ENCODE measurements at regions not wholly inside any gene's neighbourhood (a gene's known extent, or its start where the extent isn't known, plus 50 kb on each side); places are given as distances from the start of the nearest gene placed in this dataset.

- no peak for DNase-seq
Measured at GRCh38 chr2:155377266-155377680, 678.8 kb downstream of the KCNJ3 start.

DNA sequence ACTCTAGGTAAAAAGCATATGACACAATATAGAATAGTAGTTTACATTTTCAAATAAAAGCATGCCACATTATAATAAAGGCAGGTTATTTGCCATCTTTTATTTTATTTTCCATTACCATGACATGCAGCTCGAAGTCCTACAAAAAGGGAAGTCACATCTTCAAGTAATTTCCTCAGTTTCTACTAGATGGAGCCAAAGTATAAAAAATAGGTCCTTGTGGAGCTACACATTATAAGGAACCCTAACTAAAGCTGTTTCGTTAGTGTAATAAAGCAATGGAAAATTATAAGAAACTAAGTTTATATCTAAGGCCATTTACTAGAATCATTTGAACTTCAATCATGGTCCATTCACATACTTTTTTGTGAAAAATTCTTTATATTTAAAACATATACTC is 674.5 kb downstream of the KCNJ3 start:
- no peak for DNase-seq

DNA sequence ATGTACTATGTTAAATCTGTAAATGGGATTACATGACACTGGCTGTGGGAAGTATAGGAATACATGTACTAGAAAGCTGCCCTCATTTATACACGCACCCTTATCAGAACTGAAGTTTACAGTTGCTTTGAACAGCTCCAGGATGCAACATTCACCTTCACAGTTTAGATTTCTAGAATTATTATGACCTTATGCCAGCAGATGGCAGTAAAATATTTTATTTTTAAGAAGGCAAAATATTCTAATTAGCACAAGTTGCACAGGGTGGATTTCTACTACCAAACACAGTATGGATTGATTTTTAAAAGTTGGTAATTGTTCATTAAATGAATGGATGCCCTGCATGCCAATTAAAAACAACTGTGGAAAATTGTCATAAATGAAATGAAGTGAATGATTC is 670.4 kb downstream of the KCNJ3 start:
- DNase-seq, result no peak

- DNase-seq, result no peak
Measured at GRCh38 chr2:155364766-155365165, 666.3 kb downstream of the KCNJ3 start.

DNA sequence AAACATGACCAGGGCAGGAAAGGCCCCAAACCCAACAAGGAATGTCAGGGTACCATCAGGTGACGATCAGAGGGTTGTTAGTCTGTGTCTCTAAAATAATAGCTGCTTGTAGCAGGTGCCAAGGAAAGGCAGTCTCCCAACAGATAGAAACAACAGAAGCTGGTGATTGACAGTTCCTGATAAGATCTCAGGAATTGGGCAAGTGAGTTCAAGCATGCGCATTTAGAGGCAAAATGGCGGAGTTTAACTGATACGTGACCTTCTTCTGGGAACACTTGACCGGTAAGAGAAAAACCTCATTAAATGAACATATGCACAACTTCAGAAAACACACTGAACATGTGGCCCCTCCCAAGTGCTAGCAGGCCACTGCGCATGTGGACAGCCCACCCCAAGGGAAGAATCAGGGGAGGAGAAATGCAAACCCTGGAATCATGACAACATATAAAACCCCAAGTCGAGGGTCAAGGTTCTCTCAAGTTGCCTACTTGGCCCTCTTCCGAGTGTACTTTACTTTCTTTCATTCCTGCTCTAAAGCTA is 664.9 kb downstream of the KCNJ3 start:
- DNase-seq, result no peak

DNA sequence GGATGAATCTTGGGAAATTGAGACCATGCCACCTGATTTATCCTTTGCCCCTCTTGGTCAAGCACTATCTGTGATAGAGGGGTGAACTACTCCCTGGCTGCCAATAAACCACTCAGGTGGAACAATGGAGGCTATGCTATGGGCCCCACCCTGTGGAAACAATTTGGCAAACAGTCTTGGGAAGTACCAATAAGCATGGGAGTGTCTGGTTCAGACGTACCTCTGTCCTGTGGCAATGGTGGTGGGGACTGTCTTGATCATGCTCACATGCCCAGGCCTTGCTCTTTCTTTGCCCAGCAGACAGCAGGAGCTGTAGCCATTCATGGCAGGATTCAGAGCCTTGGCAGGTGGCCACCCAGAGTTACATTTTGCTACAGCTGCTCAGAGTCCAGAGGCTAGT is 658.7 kb downstream of the KCNJ3 start:
- DNase-seq, result no peak

DNA sequence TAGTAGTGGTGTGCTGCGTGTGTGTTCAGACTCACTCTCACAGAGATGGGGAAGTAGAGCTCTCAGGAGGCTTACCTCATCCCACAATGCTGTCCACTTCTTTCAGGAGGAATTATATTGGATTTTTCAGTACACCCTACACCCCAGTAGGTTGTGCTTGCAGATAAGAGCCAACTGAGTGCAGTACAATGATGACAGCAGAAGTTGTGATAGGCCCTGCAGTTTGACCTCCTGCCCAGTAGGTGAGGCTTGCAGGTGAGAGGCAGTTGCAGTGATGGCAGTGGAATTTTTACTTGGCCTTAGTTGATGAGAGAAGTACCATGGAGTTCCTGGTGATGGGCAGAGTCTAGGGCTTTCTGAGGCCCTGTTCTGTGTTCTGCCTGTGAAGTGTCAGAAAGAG is 657.8 kb downstream of the KCNJ3 start:
- no peak for DNase-seq

GRCh38 chr2:155350783-155351580 is 652.5 kb downstream of the KCNJ3 start:
- DNase-seq, result no peak

GRCh38 chr2:155332016-155332415 is 633.5 kb downstream of the KCNJ3 start:
- no peak for DNase-seq

- DNase-seq, result no peak
Measured at GRCh38 chr2:155320236-155320635, 621.7 kb downstream of the KCNJ3 start.

- no peak for DNase-seq
Measured at GRCh38 chr2:155318710-155319109, 620.2 kb downstream of the KCNJ3 start.

DNA sequence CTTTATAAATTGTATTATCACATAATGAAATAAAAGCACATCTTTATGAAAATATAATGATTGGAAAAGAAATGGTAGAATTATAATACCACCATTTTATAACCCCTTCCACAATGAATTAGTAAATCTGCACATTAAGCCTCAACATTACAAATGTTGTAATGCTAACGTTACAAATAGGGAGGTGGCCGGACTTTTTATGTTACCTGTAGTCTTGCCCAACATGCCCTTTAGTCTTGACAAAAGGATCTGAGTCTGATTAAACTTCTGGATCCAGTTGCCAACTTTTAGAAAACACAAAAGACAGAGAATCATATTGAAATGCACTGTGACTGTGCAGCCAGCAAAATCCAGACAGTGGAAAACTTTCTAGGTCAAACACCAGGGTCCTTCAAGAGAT is 617.3 kb downstream of the KCNJ3 start:
- DNase-seq, result no peak

- no peak for DNase-seq
Measured at GRCh38 chr2:155310589-155310988, 612.1 kb downstream of the KCNJ3 start.

DNA sequence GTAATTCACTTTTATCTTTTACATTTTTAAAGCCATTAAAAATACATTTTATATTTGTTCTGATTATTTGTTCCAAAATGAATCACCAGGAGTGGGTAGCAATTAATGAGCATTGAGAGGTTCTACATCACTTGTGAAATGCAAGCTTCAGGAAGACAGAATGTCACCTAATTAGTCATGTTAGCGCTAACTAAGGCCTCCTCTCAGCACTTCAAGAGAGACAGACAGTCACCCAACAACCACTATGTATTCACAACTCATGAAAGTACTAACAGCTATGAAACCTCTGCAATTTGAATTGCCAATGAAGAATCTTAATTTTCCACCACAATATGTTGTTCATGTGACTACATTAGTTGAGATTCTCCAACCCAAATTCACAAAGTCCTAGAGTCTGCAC is 611.0 kb downstream of the KCNJ3 start:
- DNase-seq, result no peak

- no peak for DNase-seq
Measured at GRCh38 chr2:155308367-155309009, 610.0 kb downstream of the KCNJ3 start.

DNA sequence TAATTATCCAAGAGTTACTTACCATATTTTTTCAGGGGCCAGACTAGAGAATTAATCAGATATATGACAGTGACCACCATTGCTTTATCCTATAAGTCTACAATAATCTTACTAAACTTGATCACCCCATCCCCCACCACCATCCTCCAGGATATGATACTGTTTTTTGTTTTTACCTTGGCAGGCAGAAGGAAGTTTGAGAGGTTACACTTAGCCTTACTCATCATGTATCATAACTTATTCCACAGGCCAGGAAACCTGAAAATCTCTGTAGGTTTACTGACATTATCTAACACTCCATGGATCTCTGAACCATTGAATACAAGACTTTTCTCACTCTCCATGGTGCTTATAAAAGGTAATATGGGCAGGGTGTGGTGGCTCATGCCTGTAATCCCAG is 602.7 kb downstream of the KCNJ3 start:
- DNase-seq, result no peak

DNA sequence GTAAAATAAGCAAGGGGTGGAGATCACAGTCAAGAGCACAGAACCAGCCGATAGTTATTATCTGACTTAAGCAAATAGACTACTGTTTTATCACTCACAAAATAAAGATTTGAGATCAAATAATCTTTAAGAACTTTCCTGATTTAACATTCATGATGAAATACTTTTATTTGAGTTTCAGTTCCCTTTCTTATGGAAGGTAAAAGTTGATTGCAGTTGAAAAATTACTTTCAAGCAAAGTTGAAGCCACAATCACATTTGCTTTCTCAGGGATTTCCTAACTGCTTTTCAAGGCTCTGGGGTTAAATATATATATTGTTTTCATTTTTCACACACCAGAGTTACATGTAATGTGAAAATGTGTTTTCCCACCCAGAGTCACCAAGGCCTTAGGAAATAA is 599.5 kb downstream of the KCNJ3 start:
- DNase-seq, result no peak

DNA sequence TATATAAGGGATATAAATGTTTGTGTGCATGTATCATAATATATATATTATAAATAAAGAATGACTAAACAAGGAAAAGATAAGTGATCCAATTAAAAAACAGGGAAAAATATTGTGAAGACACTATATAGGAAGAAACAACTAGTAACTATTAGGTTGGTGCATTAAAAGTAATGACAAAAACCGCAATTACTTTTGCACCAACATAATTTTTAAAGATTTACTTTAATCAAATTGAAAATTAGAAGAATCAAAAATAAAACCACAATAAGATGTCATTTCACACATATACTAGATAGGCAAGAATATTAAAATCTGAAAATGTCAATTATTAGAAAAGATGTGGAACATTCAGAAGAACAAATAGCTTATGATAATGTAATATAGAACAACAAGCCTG is 595.9 kb downstream of the KCNJ3 start:
- DNase-seq, result no peak

DNA sequence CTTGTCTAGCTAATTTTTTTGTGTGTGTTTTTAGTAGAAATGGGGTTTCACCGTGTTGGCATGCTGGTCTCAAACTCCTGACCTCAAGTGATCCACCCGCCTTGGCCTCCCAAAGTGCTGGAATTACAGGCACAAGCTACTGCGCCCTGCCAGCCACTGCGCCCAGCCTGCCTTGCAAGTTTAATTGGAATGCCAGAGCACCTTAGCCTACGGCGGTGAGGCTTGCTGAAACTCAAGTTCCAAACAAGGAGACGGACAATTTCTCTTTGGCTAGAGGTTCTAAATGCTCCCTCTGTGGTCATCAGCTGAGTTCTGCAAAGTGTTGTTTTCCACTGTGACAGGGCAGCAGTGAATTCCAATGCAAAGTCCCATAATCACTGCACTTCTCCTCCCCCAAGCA is 583.4 kb downstream of the KCNJ3 start:
- DNase-seq, result no peak

DNA sequence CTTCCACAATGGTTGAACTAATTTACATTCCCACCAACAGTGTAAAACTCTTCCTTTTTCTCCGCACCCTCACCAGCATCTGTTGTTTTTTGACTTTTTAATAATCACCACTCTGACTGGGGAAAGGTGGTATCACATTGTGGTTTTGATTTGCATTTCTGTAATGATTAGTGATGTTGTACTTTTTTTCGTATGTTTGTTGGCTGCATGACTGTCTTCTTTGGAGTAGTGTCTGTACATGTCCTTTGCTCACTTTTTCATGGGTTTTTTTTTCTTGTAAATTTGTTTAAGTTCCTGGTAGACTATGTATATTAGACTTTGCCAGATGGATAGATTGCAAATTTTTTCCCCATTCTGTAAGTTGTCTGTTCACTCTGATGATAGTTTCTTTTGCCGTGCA is 574.8 kb downstream of the KCNJ3 start:
- no peak for DNase-seq

GRCh38 chr2:155266583-155266982 is 568.1 kb downstream of the KCNJ3 start:
- DNase-seq, result no peak

DNA sequence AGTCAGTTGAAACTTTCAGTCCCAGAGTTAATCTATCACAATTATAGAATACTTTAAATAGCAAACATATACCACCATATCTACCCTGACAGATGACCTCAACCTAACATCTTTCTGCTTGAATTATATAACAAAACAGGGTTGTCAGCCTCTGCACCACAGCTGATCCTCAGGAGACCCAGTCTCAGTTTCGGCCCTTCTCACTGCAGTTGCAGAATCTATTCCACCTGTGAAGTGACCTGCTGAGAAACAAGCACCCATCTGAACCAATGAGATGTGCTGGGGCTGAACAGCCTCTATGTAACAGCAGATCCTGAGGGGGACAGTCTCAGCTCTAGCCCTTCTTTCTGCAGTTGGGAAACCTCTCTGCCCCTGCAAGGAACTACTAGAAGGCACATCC is 567.6 kb downstream of the KCNJ3 start:
- no peak for DNase-seq

DNA sequence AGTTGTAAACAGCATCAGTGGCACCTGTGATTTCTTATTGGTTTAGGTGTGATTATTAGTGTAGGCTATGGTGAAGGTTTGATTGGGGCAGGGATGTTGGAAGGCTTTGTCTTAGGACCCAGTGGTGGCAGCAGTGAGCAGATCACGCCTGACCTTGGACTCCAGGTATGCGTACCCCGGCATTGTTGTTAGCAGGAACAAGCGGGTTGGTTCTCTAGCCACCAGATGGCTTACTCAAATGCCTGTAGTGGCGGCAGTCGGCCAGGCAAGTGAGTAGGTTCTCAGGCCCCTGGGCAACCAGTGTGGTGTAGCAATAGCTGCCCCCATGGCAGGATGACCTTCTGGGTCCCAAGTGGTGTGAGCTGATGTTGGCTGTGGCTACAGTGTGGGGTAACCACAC is 558.3 kb downstream of the KCNJ3 start:
- DNase-seq, result no peak

GRCh38 chr2:155250800-155251199 is 552.3 kb downstream of the KCNJ3 start:
- no peak for DNase-seq

DNA sequence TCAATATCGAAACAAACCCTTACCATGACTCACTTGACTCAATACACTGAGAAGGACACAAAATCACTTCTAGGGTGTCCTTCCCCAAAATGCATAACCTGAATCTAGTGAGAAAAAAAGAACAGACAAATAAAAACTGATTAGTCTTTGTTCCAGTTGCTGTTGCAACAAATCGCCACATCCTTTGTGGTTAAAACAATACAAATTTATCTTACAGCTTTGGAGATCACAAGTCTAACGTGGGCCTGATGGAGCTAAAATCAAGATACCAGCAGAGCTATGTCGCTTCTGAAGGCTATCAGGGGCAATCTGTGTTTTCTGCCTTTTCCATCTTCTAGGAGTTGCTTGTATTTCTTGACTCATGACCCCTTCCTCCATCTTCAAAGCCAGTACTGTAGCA is 541.7 kb downstream of the KCNJ3 start:
- DNase-seq, result no peak
